ENCODE measurements at regions not wholly inside any gene's neighbourhood (a gene's known extent, or its start where the extent isn't known, plus 50 kb on each side); places are given as distances from the start of the nearest gene placed in this dataset.

GRCh38 chr14:22088614-22089342, 415.2 kb upstream of the OR4E1 start:
- peak; percentile 12 for DNase-seq

- no peak for DNase-seq
These were observed 412.5 kb upstream of the OR4E1 start for GRCh38 chr14:22086131-22086530.

- no peak for DNase-seq
These were observed 411.0 kb upstream of the OR4E1 start for GRCh38 chr14:22084393-22085281.

DNA sequence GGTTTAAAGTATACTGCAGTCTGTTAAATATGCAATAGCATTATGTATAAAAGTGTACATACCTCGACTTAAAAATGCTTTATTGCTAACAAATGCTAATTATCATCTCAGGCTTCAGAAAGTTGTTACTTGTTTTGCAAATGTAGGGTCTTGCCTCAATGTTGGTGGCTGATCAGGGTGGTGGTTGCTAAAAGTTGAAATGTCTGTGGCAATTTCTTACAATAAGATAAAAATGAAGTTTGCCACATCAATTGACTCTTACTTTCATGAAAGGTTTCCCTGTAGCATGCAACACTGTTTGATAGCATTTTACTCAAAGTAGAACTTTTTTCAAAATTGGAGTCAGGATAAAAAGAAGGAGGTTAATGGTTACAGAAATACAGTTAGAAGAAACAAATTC, 407.7 kb upstream of the OR4E1 start:
- no peak for DNase-seq

DNA sequence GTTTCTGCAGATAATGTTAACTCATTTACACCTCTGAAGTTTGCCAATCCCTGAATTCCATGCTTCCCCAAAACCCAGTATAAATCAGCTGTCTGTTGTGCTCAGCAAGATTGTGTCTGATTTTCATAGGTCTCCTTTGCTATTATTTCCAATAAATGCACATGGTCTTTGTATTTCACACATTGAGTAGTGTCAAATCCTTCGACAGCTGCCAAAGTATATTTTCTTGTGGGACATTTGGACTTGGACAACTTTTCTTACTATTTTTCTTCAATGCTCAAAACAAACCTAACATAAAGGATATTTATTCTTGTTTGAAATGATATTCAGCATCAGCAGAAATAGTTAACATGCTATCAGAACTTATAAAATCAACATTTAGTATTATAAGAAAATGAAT, 406.1 kb upstream of the OR4E1 start:
- DNase-seq = no peak

DNA sequence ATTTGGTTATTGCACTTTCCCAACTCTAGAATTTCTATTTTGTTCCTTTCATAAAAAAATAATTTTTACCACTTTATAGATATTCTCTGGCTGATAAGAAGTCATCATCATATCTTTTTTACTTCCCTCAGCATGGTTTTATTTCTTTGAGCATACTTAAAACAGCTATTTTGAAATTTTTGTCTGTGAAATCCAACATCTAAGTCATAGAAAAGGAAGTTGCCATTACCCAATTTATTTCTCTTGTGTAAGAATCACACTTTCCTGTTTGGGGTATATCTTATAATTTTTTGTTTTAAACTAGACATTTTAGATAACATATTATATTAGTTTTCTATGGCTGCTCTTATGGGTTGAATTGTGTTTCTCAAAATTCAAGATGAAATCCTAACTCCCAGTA, 400.2 kb upstream of the OR4E1 start:
- no peak for DNase-seq

GRCh38 chr14:22071006-22071405, 397.4 kb upstream of the OR4E1 start:
- no peak for DNase-seq

GRCh38 chr14:22070119-22070982, 396.7 kb upstream of the OR4E1 start:
- DNase-seq = no peak

GRCh38 chr14:22065347-22065746, 391.7 kb upstream of the OR4E1 start:
- no peak for DNase-seq

- no peak for DNase-seq
These were observed 385.6 kb upstream of the OR4E1 start for GRCh38 chr14:22059201-22059600.

DNA sequence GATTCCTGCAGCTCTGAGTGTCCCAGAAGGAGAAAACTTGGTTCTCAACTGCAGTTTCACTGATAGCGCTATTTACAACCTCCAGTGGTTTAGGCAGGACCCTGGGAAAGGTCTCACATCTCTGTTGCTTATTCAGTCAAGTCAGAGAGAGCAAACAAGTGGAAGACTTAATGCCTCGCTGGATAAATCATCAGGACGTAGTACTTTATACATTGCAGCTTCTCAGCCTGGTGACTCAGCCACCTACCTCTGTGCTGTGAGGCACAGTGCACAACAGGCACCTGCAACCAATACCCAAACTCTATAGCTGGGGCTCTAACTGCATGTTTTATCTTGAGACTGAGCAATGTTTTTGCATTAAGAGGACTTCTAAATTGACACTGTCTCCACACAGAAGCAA, 379.2 kb upstream of the OR4E1 start:
- no peak for DNase-seq

DNA sequence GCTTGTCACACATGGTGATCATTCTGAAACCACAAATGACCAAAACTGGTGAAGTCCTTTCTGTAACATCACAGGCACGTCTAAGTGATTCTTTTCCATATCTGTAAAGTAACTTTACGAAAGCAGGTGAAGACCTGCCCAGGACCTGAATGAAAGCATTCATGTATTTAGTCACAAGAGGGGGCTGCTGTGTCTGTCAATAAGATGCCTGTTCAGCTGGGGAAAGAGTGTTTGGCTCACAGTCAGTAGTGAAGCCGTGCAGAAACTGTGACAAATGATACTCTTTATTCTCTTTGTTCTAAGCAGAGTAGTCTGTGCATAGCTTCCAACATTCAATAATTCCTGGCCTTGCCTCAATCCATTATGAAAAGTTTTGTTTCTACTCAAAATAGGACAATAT, 373.5 kb upstream of the OR4E1 start:
- DNase-seq = no peak

DNA sequence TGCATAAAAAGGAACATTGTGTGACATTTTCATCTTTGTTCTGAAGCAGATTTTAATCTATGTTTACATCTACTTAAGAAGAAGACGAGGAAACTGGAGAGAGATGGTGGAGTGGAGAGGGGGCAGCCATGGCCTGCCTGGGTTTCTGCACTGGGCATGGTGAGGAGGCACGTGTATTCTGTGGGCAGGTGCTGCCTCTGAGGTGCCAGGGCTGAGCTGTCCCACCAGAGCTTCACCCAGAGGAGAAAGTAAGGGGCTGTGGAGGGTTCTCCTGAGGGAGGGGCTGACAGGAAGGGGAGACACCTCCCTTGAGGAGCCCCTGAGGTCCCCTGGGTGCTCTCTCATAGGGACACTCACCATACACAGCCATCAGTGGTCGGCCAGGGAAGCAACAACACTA, 372.4 kb upstream of the OR4E1 start:
- no peak for DNase-seq

DNA sequence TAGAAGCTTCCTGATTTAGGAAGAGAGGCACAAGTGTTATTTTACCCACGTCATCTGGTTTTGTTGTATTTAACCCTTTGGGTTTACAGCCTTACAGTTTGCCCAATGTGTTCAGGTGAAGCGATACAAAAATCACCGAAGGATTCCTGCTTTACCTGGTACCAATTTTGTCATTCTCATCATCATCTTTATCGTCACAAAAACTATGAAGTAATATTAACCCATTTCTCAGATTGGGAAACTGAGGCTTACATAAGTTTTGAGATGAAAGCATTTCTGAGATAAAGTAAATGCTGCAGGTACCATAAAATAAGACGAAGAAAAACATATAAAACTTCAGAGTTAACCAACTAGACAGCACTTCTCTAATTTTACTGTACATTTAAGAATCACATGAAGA, 370.6 kb upstream of the OR4E1 start:
- DNase-seq = no peak

- no peak for DNase-seq
These were observed 367.1 kb upstream of the OR4E1 start for GRCh38 chr14:22040781-22041125.

DNA sequence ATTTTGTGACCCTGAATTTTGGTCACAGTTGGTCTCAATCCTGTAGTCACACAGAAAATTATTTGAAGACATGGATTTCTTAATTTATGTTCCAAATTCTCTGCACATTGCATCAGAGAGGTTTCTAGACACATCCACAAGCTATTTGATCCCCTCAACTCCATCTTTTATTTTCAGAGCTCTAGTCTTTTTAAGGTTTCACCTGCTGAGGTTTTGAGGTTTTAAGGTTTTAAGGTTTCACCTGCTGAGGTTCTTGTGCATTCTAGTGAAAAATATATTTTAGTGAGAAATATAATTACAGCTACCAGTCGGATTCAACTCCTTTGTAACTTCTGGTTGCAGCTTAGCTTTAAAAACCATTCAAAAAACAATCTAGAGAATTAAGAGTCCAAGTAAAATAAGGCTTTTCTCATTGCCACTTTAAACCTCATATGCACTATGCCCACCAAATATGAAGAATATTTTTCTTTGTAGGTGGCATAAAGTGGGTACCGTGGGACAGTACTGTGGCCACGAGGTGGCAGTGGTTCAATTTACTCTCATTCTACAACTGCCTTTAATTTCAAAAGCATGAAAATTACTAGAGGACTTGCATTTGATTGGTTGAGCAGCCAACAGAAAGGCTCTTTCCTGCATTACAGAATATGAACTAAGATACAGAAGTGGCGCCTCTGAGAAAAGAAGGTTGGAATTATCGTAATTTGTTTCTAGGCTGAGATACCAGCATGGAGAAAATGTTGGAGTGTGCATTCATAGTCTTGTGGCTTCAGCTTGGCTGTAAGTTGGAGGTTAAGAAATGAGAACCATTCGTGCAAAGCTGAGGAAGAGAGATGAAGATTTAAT, 366.5 kb upstream of the OR4E1 start:
- DNase-seq = no peak

- no peak for DNase-seq
These were observed 363.1 kb upstream of the OR4E1 start for GRCh38 chr14:22036541-22037239.

DNA sequence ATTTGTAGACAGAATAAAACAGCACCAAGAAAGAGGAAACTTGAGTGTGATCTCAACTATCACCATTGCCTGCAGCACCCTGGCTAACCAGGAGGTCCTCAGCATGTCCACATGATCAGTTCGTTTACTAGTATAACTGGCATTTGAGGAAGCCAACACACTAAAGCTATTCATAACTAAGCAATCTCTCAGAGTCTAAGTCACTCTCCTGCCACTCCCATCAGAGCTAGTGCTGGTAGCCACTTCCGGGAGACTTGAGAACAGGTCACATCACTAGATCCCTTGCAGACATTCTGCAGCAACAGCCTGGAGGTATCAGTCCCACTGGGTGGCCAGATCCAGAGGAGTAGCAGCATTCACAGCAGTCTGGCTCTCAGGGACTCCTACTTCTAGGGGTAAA, 352.9 kb upstream of the OR4E1 start:
- DNase-seq = no peak

GRCh38 chr14:22025879-22026278, 352.3 kb upstream of the OR4E1 start:
- DNase-seq = no peak

DNA sequence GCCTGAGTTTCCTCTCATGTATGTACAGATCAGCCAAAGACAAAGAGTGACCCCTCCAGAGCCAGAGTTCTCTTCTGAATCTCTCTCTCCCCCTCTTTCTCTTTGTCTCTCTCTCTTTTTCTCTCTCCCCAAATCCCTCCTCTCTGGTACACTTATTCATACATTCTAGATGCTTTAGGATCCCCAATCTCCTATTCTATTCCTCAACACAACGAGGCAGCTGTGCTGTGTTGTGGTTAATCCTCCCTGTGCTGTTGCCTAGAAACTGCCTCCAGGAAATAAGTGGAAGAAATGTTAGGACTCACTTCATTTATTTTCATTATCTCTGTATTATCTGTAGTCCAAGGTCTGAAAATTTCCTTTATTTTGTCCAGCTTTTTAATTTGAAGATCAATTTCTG, 350.5 kb upstream of the OR4E1 start:
- no peak for DNase-seq

DNA sequence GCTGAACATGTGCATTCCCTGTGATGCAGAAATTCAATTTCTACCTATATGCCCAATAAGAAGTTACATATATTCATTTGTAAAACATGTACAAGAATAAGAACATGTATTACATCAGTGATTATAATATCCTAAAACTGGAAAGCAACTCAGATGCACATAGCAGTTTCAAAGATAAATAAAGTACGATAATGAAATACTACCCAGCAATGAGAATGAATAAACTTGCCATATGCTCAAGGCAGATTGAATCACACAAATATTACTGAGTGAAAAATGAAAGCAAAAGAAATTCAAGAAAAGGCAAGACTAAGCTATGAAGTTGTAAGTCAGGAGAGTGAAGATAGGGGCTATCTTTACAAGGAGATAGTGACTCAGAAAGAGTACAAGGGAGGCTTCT, 345.3 kb upstream of the OR4E1 start:
- DNase-seq = no peak

DNA sequence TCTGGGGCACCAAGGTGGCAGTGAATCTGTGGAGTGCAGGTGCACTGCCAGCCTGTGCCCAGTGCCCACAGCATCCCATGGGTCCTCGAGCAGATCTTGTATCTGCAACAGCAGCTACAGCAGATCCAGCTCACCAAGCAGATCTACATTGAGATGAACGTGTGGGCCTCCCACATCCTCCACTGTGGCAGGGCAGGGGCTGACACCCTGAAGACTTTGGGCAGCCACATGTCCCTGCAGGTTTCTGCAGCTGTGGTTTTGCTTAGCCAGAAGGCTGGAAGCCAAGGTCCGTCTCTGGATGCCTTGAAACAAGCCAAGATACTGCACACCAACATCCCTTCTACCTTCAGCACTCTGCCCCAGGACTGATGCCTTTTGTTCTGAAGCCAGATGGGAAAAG, 338.8 kb upstream of the OR4E1 start:
- no peak for DNase-seq

Data from NCI-H226 (cell line).